ENCODE measurements at regions not wholly inside any gene's neighbourhood (a gene's known extent, or its start where the extent isn't known, plus 50 kb on each side); places are given as distances from the start of the nearest gene placed in this dataset.
A peak's percentile ranks its signal among the peaks of the same experiment; 100 is the strongest.

- no peak for TF ChIP-seq CTCF (IDR thresholded peaks at IDR 0.05; ENCODE audit: low read depth, low read length)
- POLR2A ChIA-PET, result no interaction called here
- H3K4me3 ChIP-seq (ENCODE audit: low read depth, low read length), result no peak overlapping the region
- no peaks in the 10 kb centered on the region for H3K9me3 ChIP-seq (ENCODE audit: control insufficient read depth, insufficient read depth, low read length)
- no peak overlapping the region for H3K27ac ChIP-seq (ENCODE audit: low read depth, low read length)
- peak; percentile 39 for DNase-seq (ENCODE audit: low read depth, low spot score)
- H3K27me3 ChIP-seq (ENCODE audit: control insufficient read depth, insufficient read depth, low read length), result no peaks in the 10 kb centered on the region
- CTCF ChIA-PET, result no interaction called here
These were observed 332.7 kb upstream of the THBS1 start for GRCh38 chr15:39248204-39248603.

- TF ChIP-seq CTCF (IDR thresholded peaks at IDR 0.05; ENCODE audit: low read depth, low read length), result no peak
- H3K9me3 ChIP-seq (ENCODE audit: control insufficient read depth, insufficient read depth, low read length), result no peaks in the 10 kb centered on the region
- CTCF ChIA-PET, result no interaction called here
- no peaks in the 10 kb centered on the region for H3K27me3 ChIP-seq (ENCODE audit: control insufficient read depth, insufficient read depth, low read length)
- no peak overlapping the region for H3K27ac ChIP-seq (ENCODE audit: low read depth, low read length)
- POLR2A ChIA-PET, result no interaction called here
- H3K4me3 ChIP-seq (ENCODE audit: low read depth, low read length), result no peak overlapping the region
- no peak for DNase-seq (ENCODE audit: low read depth, low spot score)
These were observed 330.9 kb upstream of the THBS1 start for GRCh38 chr15:39250001-39250400.

- DNase-seq (ENCODE audit: low read depth, low spot score), result no peak
- H3K9me3 ChIP-seq (ENCODE audit: control insufficient read depth, insufficient read depth, low read length), result no peaks in the 10 kb centered on the region
- H3K27me3 ChIP-seq (ENCODE audit: control insufficient read depth, insufficient read depth, low read length), result no peaks in the 10 kb centered on the region
- TF ChIP-seq CTCF (IDR thresholded peaks at IDR 0.05; ENCODE audit: low read depth, low read length), result no peak
- ChIA-PET CTCF (no interaction called here), POLR2A (no interaction called here)
- H3K27ac ChIP-seq (ENCODE audit: low read depth, low read length), result no peak overlapping the region
- no peak overlapping the region for H3K4me3 ChIP-seq (ENCODE audit: low read depth, low read length)
These were observed 330.3 kb upstream of the THBS1 start for GRCh38 chr15:39250460-39251186.

- H3K9me3 ChIP-seq (ENCODE audit: control insufficient read depth, insufficient read depth, low read length), result no peaks in the 10 kb centered on the region
- CTCF ChIA-PET, result no interaction called here
- no peaks in the 10 kb centered on the region for H3K27me3 ChIP-seq (ENCODE audit: control insufficient read depth, insufficient read depth, low read length)
- no peak for TF ChIP-seq CTCF (IDR thresholded peaks at IDR 0.05; ENCODE audit: low read depth, low read length)
- POLR2A ChIA-PET, result no interaction called here
- no peak overlapping the region for H3K27ac ChIP-seq (ENCODE audit: low read depth, low read length)
- no peak overlapping the region for H3K4me3 ChIP-seq (ENCODE audit: low read depth, low read length)
- DNase-seq (ENCODE audit: low read depth, low spot score), result no peak
These were observed 329.3 kb upstream of the THBS1 start for GRCh38 chr15:39251413-39252133.

GRCh38 chr15:39252134-39252470 is 328.8 kb upstream of the THBS1 start:
- no peak for DNase-seq (ENCODE audit: low read depth, low spot score)
- POLR2A ChIA-PET, result no interaction called here
- Histone ChIP-seq H3K27me3 (ENCODE audit: control insufficient read depth, insufficient read depth, low read length) (no peaks in the 10 kb centered on the region), H3K4me3 (ENCODE audit: low read depth, low read length) (no peak overlapping the region), H3K27ac (ENCODE audit: low read depth, low read length) (no peak overlapping the region), H3K9me3 (ENCODE audit: control insufficient read depth, insufficient read depth, low read length) (no peaks in the 10 kb centered on the region)
- no peak for TF ChIP-seq CTCF (IDR thresholded peaks at IDR 0.05; ENCODE audit: low read depth, low read length)
- CTCF ChIA-PET, result no interaction called here
